H1 (cell line): ENCODE measurements at regions not wholly inside any gene's neighbourhood (a gene's known extent, or its start where the extent isn't known, plus 50 kb on each side); places are given as distances from the start of the nearest gene placed in this dataset.

ENCODE experiments used
- CTCF ChIA-PET: fragments of 300-600 bp; sonication (Branson Sonifier 250); formaldehyde crosslinking; loops from one replicate; lab custom pipeline; 2021; ENCODE audit not compliant: partially characterized antibody; lab: Charles Lee
- POLR2A ChIA-PET: fragments of 300-600 bp; sonication (Branson Sonifier 250); formaldehyde crosslinking; loops from one replicate; lab custom pipeline; 2021; ENCODE audit warnings: inconsistent platforms; ENCODE audit not compliant: partially characterized antibody; lab: Charles Lee
- DNase-seq, 2 experiments: peaks; one replicate each; pipeline versions ENCODE4 v3.0.0 to v3.0.0-alpha.2; 2010 to 2022; ENCODE audit warnings: low spot score in 2 of 2, low read depth in 1 of 2, mixed read lengths in 1 of 2
- FAIRE-seq: peaks from 2 replicates; lab custom pipeline; 2011; peaks lifted over from hg19 to GRCh38; lab: Jason Lieb, UNC
- H2AFZ ChIP-seq: 2 replicates; pipeline ENCODE4 v1.8.1; 2012; ENCODE audit warnings: low read length, inconsistent platforms
- H2AK5ac ChIP-seq: 2 replicates; pipeline ENCODE4 v1.6.1; 2013; ENCODE audit warnings: low read depth, low read length
- H2BK120ac ChIP-seq: replicated peaks from 2 replicates; pipeline ENCODE3; 2013; ENCODE audit warnings: low read depth, low read length, inconsistent platforms
- H2BK12ac ChIP-seq: 2 replicates; pipeline ENCODE4 v1.6.1; 2013; ENCODE audit warnings: low read depth, low read length
- H2BK15ac ChIP-seq: 2 replicates; pipeline ENCODE4 v1.6.1; 2013; ENCODE audit warnings: low read length
- H2BK20ac ChIP-seq: 2 replicates; pipeline ENCODE4 v1.6.1; 2013; ENCODE audit warnings: low read length
- H2BK5ac ChIP-seq: 2 replicates; pipeline ENCODE4 v1.6.1; 2013; ENCODE audit warnings: low read depth, low read length
- H3K14ac ChIP-seq: 2 replicates; pipeline ENCODE4 v1.6.1; 2013; ENCODE audit warnings: inconsistent platforms; ENCODE audit not compliant: insufficient read length
- H3K18ac ChIP-seq: 2 replicates; pipeline ENCODE4 v1.6.1; 2013; ENCODE audit warnings: low read length; ENCODE audit errors: extremely low read depth
- H3K23ac ChIP-seq: 2 replicates; pipeline ENCODE4 v1.6.1; 2013; ENCODE audit warnings: inconsistent platforms; ENCODE audit not compliant: insufficient read length
- H3K23me2 ChIP-seq: 2 replicates; pipeline ENCODE4 v1.6.1; 2013; ENCODE audit warnings: low read depth, low read length
- H3K27ac ChIP-seq: 2 replicates; pipeline ENCODE4 v1.6.1; 2011; ENCODE audit warnings: low read depth, low read length, inconsistent platforms
- H3K27me3 ChIP-seq, 4 experiments: replicated peaks in 1 of 4; 1 replicate in 1 of 4; 2 replicates in 3 of 4; pipeline versions ENCODE4 v1.6.1 to v1.8.1; 2011 to 2013; ENCODE audit warnings: low read length in 3 of 4, mild to moderate bottlenecking in 3 of 4, inconsistent platforms in 2 of 4, mixed read lengths in 2 of 4, moderate library complexity in 1 of 4; ENCODE audit not compliant: control insufficient read depth in 3 of 4, insufficient read depth in 3 of 4; ENCODE audit errors: extremely low read depth in 1 of 4
- H3K36me3 ChIP-seq, 4 experiments: 2 replicates each; pipeline versions ENCODE4 v1.6.1 to v1.8.1; 2011 to 2013; ENCODE audit warnings: mild to moderate bottlenecking in 4 of 4, low read length in 3 of 4, moderate library complexity in 2 of 4, control low read depth in 1 of 4, inconsistent platforms in 1 of 4; ENCODE audit not compliant: insufficient read depth in 4 of 4, control insufficient read depth in 2 of 4
- H3K4ac ChIP-seq: replicated peaks from 2 replicates; pipeline ENCODE3; 2013; ENCODE audit warnings: low read length, low read depth, mixed read lengths, inconsistent platforms; ENCODE audit not compliant: insufficient read length
- H3K4me1 ChIP-seq, 4 experiments: replicated peaks in 1 of 4; 1 replicate in 1 of 4; 2 replicates in 3 of 4; pipeline versions ENCODE4 v1.6.1 to v1.8.1; 2011 to 2013; ENCODE audit warnings: low read length in 3 of 4, inconsistent platforms in 2 of 4, mixed read lengths in 1 of 4; ENCODE audit not compliant: insufficient read depth in 4 of 4, control insufficient read depth in 3 of 4
- H3K4me2 ChIP-seq, 2 experiments: 2 replicates each; pipeline versions ENCODE4 v1.6.1 to v1.8.1; 2011 to 2013; ENCODE audit warnings: low read depth in 2 of 2, low read length in 2 of 2, control low read depth in 1 of 2, inconsistent platforms in 1 of 2, mild to moderate bottlenecking in 1 of 2; ENCODE audit not compliant: insufficient read depth in 1 of 2
- H3K4me3 ChIP-seq, 4 experiments: fragments of 200-600, 300-600 bp in 1 of 4; sonication (generic), shearing (Covaris generic), sonication (Bioruptor Twin) in 1 of 4; 2 replicates each; pipeline versions ENCODE4 v1.5.1 to v1.8.1; 2011 to 2016; ENCODE audit warnings: low read length in 4 of 4, low read depth in 3 of 4, control low read depth in 2 of 4, inconsistent platforms in 2 of 4, mild to moderate bottlenecking in 2 of 4, mixed read lengths in 1 of 4, moderate library complexity in 1 of 4; ENCODE audit not compliant: insufficient read depth in 2 of 4; ENCODE audit errors: extremely low read depth in 1 of 4
- H3K56ac ChIP-seq: replicated peaks from 2 replicates; pipeline ENCODE3; 2013; ENCODE audit warnings: low read depth, mild to moderate bottlenecking, mixed read lengths, low read length, inconsistent platforms; ENCODE audit not compliant: insufficient read length
- H3K79me1 ChIP-seq: 2 replicates; pipeline ENCODE4 v1.6.1; 2013; ENCODE audit warnings: low read depth, low read length, control low read depth
- H3K79me2 ChIP-seq, 2 experiments: 2 replicates each; pipeline versions ENCODE4 v1.6.1 to v1.8.1; 2012 to 2013; ENCODE audit warnings: low read length in 2 of 2, mild to moderate bottlenecking in 2 of 2, inconsistent platforms in 1 of 2; ENCODE audit not compliant: insufficient read depth in 2 of 2, control insufficient read depth in 1 of 2
- H3K9ac ChIP-seq, 4 experiments: replicated peaks in 1 of 4; 1 replicate in 1 of 4; 2 replicates in 3 of 4; pipeline versions ENCODE4 v1.6.1 to v1.8.1; 2011 to 2013; ENCODE audit warnings: low read depth in 3 of 4, low read length in 3 of 4, control low read depth in 2 of 4, mild to moderate bottlenecking in 2 of 4, moderate library complexity in 2 of 4, inconsistent platforms in 1 of 4; ENCODE audit errors: extremely low read depth in 1 of 4
- H3K9me3 ChIP-seq, 2 experiments: 2 replicates each; pipeline versions ENCODE4 v1.6.1 to v1.8.1; 2012 to 2013; ENCODE audit warnings: mild to moderate bottlenecking in 2 of 2, moderate library complexity in 2 of 2, control low read depth in 1 of 2, inconsistent platforms in 1 of 2, low read depth in 1 of 2, low read length in 1 of 2, mixed read lengths in 1 of 2; ENCODE audit not compliant: insufficient read depth in 2 of 2
- H4K20me1 ChIP-seq, 2 experiments: replicated peaks in 1 of 2; 2 replicates each; pipeline versions ENCODE3 to v1.8.1; 2011 to 2013; ENCODE audit warnings: inconsistent platforms in 2 of 2, low read length in 2 of 2, mild to moderate bottlenecking in 1 of 2; ENCODE audit not compliant: insufficient read depth in 2 of 2, control insufficient read depth in 1 of 2
- H4K5ac ChIP-seq: 2 replicates; pipeline ENCODE4 v1.6.1; 2013; ENCODE audit warnings: low read length, low read depth, mixed read lengths, inconsistent platforms; ENCODE audit not compliant: insufficient read length
- H4K8ac ChIP-seq: 2 replicates; pipeline ENCODE4 v1.8.0; 2013; ENCODE audit warnings: mild to moderate bottlenecking, moderate library complexity, low read length, inconsistent platforms; ENCODE audit not compliant: insufficient read depth; ENCODE audit errors: extremely low read depth
- H4K91ac ChIP-seq: replicated peaks from 2 replicates; pipeline ENCODE3; 2013; ENCODE audit warnings: low read length, mixed read lengths, inconsistent platforms; ENCODE audit not compliant: insufficient read length
- CHD1 ChIP-seq: IDR thresholded peaks from 2 replicates; pipeline ENCODE4 v1.6.1; 2012; ENCODE audit warnings: low read depth, low read length, improper control_type of control experiment
- CREB1 ChIP-seq: IDR thresholded peaks from 2 replicates; pipeline ENCODE4 v1.6.1; 2012; ENCODE audit warnings: inconsistent platforms
- CTBP2 ChIP-seq: IDR thresholded peaks from 2 replicates; pipeline ENCODE4 v1.7.0; 2011; ENCODE audit warnings: borderline replicate concordance, mild to moderate bottlenecking, moderate library complexity, mixed read lengths, low read length; ENCODE audit not compliant: insufficient read depth, insufficient read length
- EP300 ChIP-seq, 2 experiments: IDR thresholded peaks; 1 replicate in 1 of 2; 2 replicates in 1 of 2; pipeline ENCODE4 v1.6.1; 2011 to 2012; ENCODE audit warnings: low read depth in 2 of 2, low read length in 2 of 2, mild to moderate bottlenecking in 2 of 2, borderline replicate concordance in 1 of 2, inconsistent platforms in 1 of 2, moderate library complexity in 1 of 2
- GABPA ChIP-seq: IDR thresholded peaks from 2 replicates; pipeline ENCODE4 v1.6.1; 2011; ENCODE audit warnings: mild to moderate bottlenecking, low read length, moderate library complexity, borderline replicate concordance; ENCODE audit not compliant: insufficient read depth
- JUN ChIP-seq: IDR thresholded peaks from 2 replicates; pipeline ENCODE4 v1.6.1; 2011; ENCODE audit warnings: low read depth, mild to moderate bottlenecking, improper control_type of control experiment, low read length
- KDM4A ChIP-seq: IDR thresholded peaks from one replicate; pipeline ENCODE4 v1.7.1; 2012; ENCODE audit warnings: low read depth, mild to moderate bottlenecking, moderate library complexity, low read length, inconsistent platforms; ENCODE audit not compliant: severe bottlenecking
- POLR2A ChIP-seq, 2 experiments: IDR thresholded peaks; 1 replicate in 1 of 2; 2 replicates in 1 of 2; pipeline ENCODE4 v1.6.1; 2011; ENCODE audit warnings: low read depth in 2 of 2, low read length in 2 of 2, mild to moderate bottlenecking in 2 of 2; ENCODE audit errors: control extremely low read depth in 1 of 2
- SIN3A ChIP-seq, 2 experiments: IDR thresholded peaks in 1 of 2; conservative IDR thresholded peaks in 1 of 2; 2 replicates each; pipeline ENCODE4 v1.6.1; 2011 to 2012; ENCODE audit warnings: low read length in 2 of 2, improper control_type of control experiment in 1 of 2, low read depth in 1 of 2, mild to moderate bottlenecking in 1 of 2
- TCF12 ChIP-seq: IDR thresholded peaks from 2 replicates; pipeline ENCODE4 v1.6.1; 2011; ENCODE audit warnings: low read depth, mild to moderate bottlenecking, low read length
- TEAD4 ChIP-seq: IDR thresholded peaks from 2 replicates; pipeline ENCODE4 v1.6.1; 2012; ENCODE audit warnings: low read depth, low read length, inconsistent platforms, mixed read lengths
- YY1 ChIP-seq: IDR thresholded peaks from 2 replicates; pipeline ENCODE4 v1.6.1; 2011; ENCODE audit warnings: low read depth, mild to moderate bottlenecking, low read length
- WGBS, 2 experiments: shearing (Covaris generic) in 1 of 2; methylation state at CpG; one replicate each; pipeline versions ENCODE4 v1.1.6 to v1.1.7; 2013 to 2015; ENCODE audit warnings: low lambda C conversion rate in 2 of 2, mixed read lengths in 2 of 2, inconsistent platforms in 1 of 2, low coverage in 1 of 2, missing lambda C conversion rate in 1 of 2; ENCODE audit not compliant: insufficient replicate concordance in 2 of 2, insufficient coverage in 1 of 2, insufficient read length in 1 of 2; ENCODE audit errors: extremely low coverage in 1 of 2, missing lambda C conversion rate in 1 of 2; 5-methylcytosine and 5-hydroxymethylcytosine counted together
- TF ChIP-seq, protein P1 (sequence below): IDR thresholded peaks from 2 replicates; pipeline ENCODE4 v1.6.1; 2012; ENCODE audit warnings: low read length, inconsistent platforms

- no peak overlapping the region for H3K9ac ChIP-seq
- H2BK120ac ChIP-seq = no peak overlapping the region
- no peak overlapping the region for H4K5ac ChIP-seq
- H4K8ac ChIP-seq = no peak overlapping the region
- whole genome bisulfite sequencing, 2 experiments = 94% methylated on average over 1 of the region's 1 CpG; no CpG with 5 or more reads in 1 of the 2 experiments
- no peak overlapping the region for H3K27ac ChIP-seq
- no peak overlapping the region for H2BK12ac ChIP-seq
- no peaks in the 10 kb centered on the region for H3K9me3 ChIP-seq
- H3K4ac ChIP-seq = no peak overlapping the region
- H4K20me1 ChIP-seq = no peaks in the 10 kb centered on the region
- H3K56ac ChIP-seq = no peak overlapping the region
- no peak overlapping the region for H2AFZ ChIP-seq
- no peaks in the 10 kb centered on the region for H3K36me3 ChIP-seq
- no peak for TF ChIP-seq CTBP2
- TF ChIP-seq EP300 (IDR thresholded peaks at IDR 0.05; ENCODE audit: borderline replicate concordance in 1 of 2, low read depth in 2 of 2, low read length in 2 of 2) = no peak
- TF ChIP-seq CHD1 = no peak
- no peak for TF ChIP-seq YY1
- TF ChIP-seq TCF12 = no peak
- no peak for TF ChIP-seq POLR2A (IDR thresholded peaks at IDR 0.05; ENCODE audit: control extremely low read depth in 1 of 2, low read depth in 2 of 2, low read length in 2 of 2)
- TF ChIP-seq SIN3A (conservative IDR thresholded peaks at IDR 0.05 in 1 of 2, IDR thresholded peaks at IDR 0.05 in 1 of 2; ENCODE audit: low read depth in 1 of 2, low read length in 2 of 2) = no peak
- no peak for TF ChIP-seq GABPA
- no peak for TF ChIP-seq TEAD4
- no peak for TF ChIP-seq KDM4A
- TF ChIP-seq, protein P1, sequence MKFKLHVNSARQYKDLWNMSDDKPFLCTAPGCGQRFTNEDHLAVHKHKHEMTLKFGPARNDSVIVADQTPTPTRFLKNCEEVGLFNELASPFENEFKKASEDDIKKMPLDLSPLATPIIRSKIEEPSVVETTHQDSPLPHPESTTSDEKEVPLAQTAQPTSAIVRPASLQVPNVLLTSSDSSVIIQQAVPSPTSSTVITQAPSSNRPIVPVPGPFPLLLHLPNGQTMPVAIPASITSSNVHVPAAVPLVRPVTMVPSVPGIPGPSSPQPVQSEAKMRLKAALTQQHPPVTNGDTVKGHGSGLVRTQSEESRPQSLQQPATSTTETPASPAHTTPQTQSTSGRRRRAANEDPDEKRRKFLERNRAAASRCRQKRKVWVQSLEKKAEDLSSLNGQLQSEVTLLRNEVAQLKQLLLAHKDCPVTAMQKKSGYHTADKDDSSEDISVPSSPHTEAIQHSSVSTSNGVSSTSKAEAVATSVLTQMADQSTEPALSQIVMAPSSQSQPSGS = no peak
- no peak for TF ChIP-seq CREB1
- no peak for TF ChIP-seq JUN
- CTCF ChIA-PET = no interaction called here
- no peak overlapping the region for H2AK5ac ChIP-seq
- no peak overlapping the region for H3K4me2 ChIP-seq
- FAIRE-seq = no peak
- no peaks in the 10 kb centered on the region for H3K79me1 ChIP-seq
- no peaks in the 10 kb centered on the region for H3K27me3 ChIP-seq
- no peaks in the 10 kb centered on the region for H3K4me1 ChIP-seq
- no peak for DNase-seq
- H2BK15ac ChIP-seq = no peak overlapping the region
- no peak overlapping the region for H3K14ac ChIP-seq
- POLR2A ChIA-PET = no interaction called here
- H3K23me2 ChIP-seq = no peaks in the 10 kb centered on the region
- no peak overlapping the region for H2BK5ac ChIP-seq
- no peak overlapping the region for H3K4me3 ChIP-seq
- H2BK20ac ChIP-seq = no peak overlapping the region
- no peak overlapping the region for H4K91ac ChIP-seq
- H3K23ac ChIP-seq = no peak overlapping the region
- H3K79me2 ChIP-seq = no peaks in the 10 kb centered on the region
- no peak overlapping the region for H3K18ac ChIP-seq
Measured at GRCh38 chr3:145326666-145327065, 834.3 kb downstream of the PLOD2 start.
